ENCODE measurements at regions not wholly inside any gene's neighbourhood (a gene's known extent, or its start where the extent isn't known, plus 50 kb on each side); places are given as distances from the start of the nearest gene placed in this dataset.

DNA sequence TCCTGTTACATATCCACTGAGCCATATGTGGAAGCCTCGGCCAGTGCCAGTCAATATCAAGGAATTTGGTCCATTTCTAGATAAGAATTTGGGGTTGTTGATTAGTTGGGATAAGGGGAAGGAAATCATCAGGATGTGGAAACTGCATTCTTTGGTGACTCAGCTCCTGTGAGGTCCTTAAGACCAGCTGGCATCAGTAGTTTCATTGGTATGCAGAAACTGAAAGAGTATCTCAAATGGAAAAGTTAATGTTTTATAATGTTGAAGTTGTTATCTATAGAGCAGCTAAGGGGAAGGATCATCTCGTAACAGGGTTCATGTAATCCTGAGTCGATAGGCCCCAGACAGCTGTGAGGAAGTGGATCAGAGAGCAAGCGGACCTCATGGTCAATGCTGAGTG is 52.5 kb upstream of the PRNP start:
- no peak for TF ChIP-seq POLR2A (IDR thresholded peaks at IDR 0.05; ENCODE audit: low read length)
- TF ChIP-seq GATA1 (IDR thresholded peaks at IDR 0.05; ENCODE audit: low read depth, low read length), result no peak

Measured in erythroblast (primary cell).